Fibroblast of lung (primary cell): ENCODE measurements at regions not wholly inside any gene's neighbourhood (a gene's known extent, or its start where the extent isn't known, plus 50 kb on each side); places are given as distances from the start of the nearest gene placed in this dataset.

Experiments used
- DNase-seq, 2 donors: peaks; one replicate each; pipeline versions ENCODE4 v3.0.0 to v3.0.0-alpha.2; 2010; ENCODE audit warnings: low read depth in 2 of 2
- H2AFZ ChIP-seq: 2 replicates; pipeline ENCODE4 v1.5.1; 2012; ENCODE audit warnings: low read length, control low read depth, inconsistent platforms
- H3K27ac ChIP-seq: 2 replicates; pipeline ENCODE4 v1.5.1; 2011; ENCODE audit warnings: low read length, control low read depth; ENCODE audit not compliant: insufficient read depth
- H3K27me3 ChIP-seq: 2 replicates; pipeline ENCODE4 v1.5.1; 2011; ENCODE audit warnings: mild to moderate bottlenecking, low read length; ENCODE audit not compliant: control insufficient read depth, insufficient read depth
- H3K36me3 ChIP-seq: 2 replicates; pipeline ENCODE4 v1.5.1; 2011; ENCODE audit warnings: low read length; ENCODE audit not compliant: control insufficient read depth, insufficient read depth
- H3K4me1 ChIP-seq: 2 replicates; pipeline ENCODE4 v1.5.1; 2011; ENCODE audit warnings: low read length; ENCODE audit not compliant: control insufficient read depth, insufficient read depth; ENCODE audit errors: extremely low read depth
- H3K4me2 ChIP-seq: 2 replicates; pipeline ENCODE4 v1.5.1; 2011; ENCODE audit warnings: low read length, control low read depth; ENCODE audit not compliant: insufficient read depth; ENCODE audit errors: extremely low read depth
- H3K4me3 ChIP-seq, 4 experiments: fragments of 200-600 bp in 1 of 4; sonication (generic) in 1 of 4; replicated peaks in 1 of 4; 2 replicates each; pipeline ENCODE4 v1.5.1; 2011 to 2016; ENCODE audit warnings: low read length in 4 of 4, low read depth in 3 of 4, mild to moderate bottlenecking in 3 of 4, control low read depth in 2 of 4, inconsistent platforms in 1 of 4, mixed read lengths in 1 of 4; ENCODE audit not compliant: insufficient read depth in 1 of 4; ENCODE audit errors: control extremely low read depth in 1 of 4
- H3K79me2 ChIP-seq: 2 replicates; pipeline ENCODE4 v1.5.1; 2012; ENCODE audit warnings: mild to moderate bottlenecking, low read length, inconsistent platforms; ENCODE audit not compliant: control insufficient read depth, insufficient read depth
- H3K9ac ChIP-seq: 2 replicates; pipeline ENCODE4 v1.5.1; 2011; ENCODE audit warnings: mild to moderate bottlenecking, low read length, control low read depth; ENCODE audit not compliant: insufficient read depth
- H3K9me3 ChIP-seq: 2 replicates; pipeline ENCODE4 v1.5.1; 2012; ENCODE audit warnings: low read depth, low read length; ENCODE audit not compliant: control insufficient read depth, insufficient read depth
- H4K20me1 ChIP-seq: 2 replicates; pipeline ENCODE4 v1.5.1; 2011; ENCODE audit warnings: low read length; ENCODE audit not compliant: control insufficient read depth, insufficient read depth; ENCODE audit errors: extremely low read depth
- EZH2 ChIP-seq: IDR thresholded peaks from 2 replicates; pipeline ENCODE4 v1.5.1; 2012; ENCODE audit warnings: low read length, control low read depth, mild to moderate bottlenecking; ENCODE audit errors: missing control alignments
- TF ChIP-seq, protein P1 (sequence below), 2 donors: IDR thresholded peaks in 1 of 2; conservative IDR thresholded peaks in 1 of 2; 1 replicate in 1 of 2; 2 replicates in 1 of 2; pipeline ENCODE4 v1.5.1; 2011 to 2012; ENCODE audit warnings: low read length in 2 of 2, control low read depth in 1 of 2, inconsistent platforms in 1 of 2, low read depth in 1 of 2, mild to moderate bottlenecking in 1 of 2

DNA sequence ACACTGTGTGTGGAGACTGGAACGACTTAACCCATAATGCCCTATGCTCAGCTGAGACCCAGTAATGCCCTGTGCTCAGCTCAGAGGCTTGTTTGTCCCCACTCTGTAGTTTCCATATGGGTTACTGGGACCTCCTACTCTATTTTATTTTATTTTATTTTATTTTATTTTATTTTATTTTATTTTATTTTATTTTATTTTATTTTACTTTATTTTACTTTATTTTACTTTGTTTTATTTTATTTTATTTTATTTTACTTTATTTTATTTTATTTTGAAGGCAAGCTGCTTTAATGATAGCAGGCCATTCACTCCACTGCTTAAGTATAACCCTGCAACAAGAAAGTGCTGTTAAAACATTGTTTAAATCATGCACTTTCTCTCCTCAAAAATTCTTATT lies 603.4 kb upstream of the JAG1 start:
- no peak overlapping the region for H3K27ac ChIP-seq

DNA sequence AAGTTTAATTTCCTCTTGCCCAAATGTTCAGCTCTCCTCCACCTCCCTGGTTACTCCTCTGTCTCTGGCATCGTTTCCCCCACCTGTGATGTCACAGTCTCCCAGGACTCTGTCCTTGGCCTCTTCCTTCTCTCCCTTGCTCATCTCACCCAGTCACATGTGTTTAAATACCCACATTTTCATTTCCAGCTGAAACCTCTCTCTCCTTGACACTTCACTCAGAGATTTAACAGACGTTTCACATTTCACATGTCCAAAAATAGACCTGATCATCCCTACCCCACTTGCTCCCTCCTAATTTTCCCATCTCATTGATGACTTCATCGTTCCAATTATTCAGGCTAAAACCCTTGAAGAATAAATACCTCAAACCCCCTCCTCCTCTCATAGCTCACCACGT lies 604.1 kb upstream of the JAG1 start:
- no peaks in the 10 kb centered on the region for H3K27me3 ChIP-seq
- no peak overlapping the region for H3K27ac ChIP-seq

More for the DNA sequence above, 603.4 kb upstream of the JAG1 start:
- Histone ChIP-seq H3K4me3 (no peak overlapping the region), H3K36me3 (no peaks in the 10 kb centered on the region), H3K79me2 (no peaks in the 10 kb centered on the region), H3K9me3 (no peaks in the 10 kb centered on the region), H2AFZ (no peak overlapping the region), H3K27me3 (no peaks in the 10 kb centered on the region), H3K4me1 (no peaks in the 10 kb centered on the region), H3K4me2 (no peak overlapping the region), H3K9ac (no peak overlapping the region), H4K20me1 (no peaks in the 10 kb centered on the region)
- no peak for DNase-seq
- TF ChIP-seq, protein P1, sequence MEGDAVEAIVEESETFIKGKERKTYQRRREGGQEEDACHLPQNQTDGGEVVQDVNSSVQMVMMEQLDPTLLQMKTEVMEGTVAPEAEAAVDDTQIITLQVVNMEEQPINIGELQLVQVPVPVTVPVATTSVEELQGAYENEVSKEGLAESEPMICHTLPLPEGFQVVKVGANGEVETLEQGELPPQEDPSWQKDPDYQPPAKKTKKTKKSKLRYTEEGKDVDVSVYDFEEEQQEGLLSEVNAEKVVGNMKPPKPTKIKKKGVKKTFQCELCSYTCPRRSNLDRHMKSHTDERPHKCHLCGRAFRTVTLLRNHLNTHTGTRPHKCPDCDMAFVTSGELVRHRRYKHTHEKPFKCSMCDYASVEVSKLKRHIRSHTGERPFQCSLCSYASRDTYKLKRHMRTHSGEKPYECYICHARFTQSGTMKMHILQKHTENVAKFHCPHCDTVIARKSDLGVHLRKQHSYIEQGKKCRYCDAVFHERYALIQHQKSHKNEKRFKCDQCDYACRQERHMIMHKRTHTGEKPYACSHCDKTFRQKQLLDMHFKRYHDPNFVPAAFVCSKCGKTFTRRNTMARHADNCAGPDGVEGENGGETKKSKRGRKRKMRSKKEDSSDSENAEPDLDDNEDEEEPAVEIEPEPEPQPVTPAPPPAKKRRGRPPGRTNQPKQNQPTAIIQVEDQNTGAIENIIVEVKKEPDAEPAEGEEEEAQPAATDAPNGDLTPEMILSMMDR (conservative IDR thresholded peaks at IDR 0.05 in 1 of 2, IDR thresholded peaks at IDR 0.05 in 1 of 2; ENCODE audit: low read depth in 1 of 2, low read length in 2 of 2): no peak
- TF ChIP-seq EZH2: no peak

DNA sequence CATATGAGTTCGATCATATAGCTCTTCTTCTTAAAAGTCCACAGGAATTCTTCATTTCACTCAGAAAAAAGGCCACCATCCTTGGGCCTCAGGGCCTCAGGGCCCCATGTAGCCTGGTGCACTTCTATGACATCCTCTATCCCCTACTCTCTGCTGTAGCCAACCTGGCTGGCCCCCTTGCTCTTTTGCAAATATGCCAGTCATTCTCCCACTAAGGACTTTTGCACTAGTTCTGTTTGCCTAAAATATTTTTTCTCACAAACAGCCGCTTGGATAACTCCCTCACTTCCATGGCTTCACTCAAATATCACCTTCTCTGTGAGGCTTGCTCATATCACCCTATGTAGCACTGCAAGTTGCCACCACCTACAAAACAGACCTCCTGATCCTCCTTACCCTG lies 604.7 kb upstream of the JAG1 start:
- Histone ChIP-seq H4K20me1 (no peaks in the 10 kb centered on the region), H3K9me3 (no peaks in the 10 kb centered on the region), H3K4me3 (no peak overlapping the region), H3K27me3 (no peaks in the 10 kb centered on the region), H3K27ac (no peak overlapping the region), H2AFZ (no peak overlapping the region), H3K9ac (no peak overlapping the region), H3K79me2 (no peaks in the 10 kb centered on the region), H3K36me3 (no peaks in the 10 kb centered on the region), H3K4me2 (no peak overlapping the region), H3K4me1 (no peaks in the 10 kb centered on the region)
- TF ChIP-seq EZH2: no peak
- TF ChIP-seq, protein P1 (conservative IDR thresholded peaks at IDR 0.05 in 1 of 2, IDR thresholded peaks at IDR 0.05 in 1 of 2; ENCODE audit: low read depth in 1 of 2, low read length in 2 of 2): no peak
- no peak for DNase-seq

More for the DNA sequence above, 604.1 kb upstream of the JAG1 start:
- H3K4me1 ChIP-seq: no peaks in the 10 kb centered on the region
- no peak overlapping the region for H3K4me3 ChIP-seq
- H3K9ac ChIP-seq: no peak overlapping the region
- H3K9me3 ChIP-seq: no peaks in the 10 kb centered on the region
- no peak for TF ChIP-seq EZH2
- TF ChIP-seq, protein P1 (conservative IDR thresholded peaks at IDR 0.05 in 1 of 2, IDR thresholded peaks at IDR 0.05 in 1 of 2; ENCODE audit: low read depth in 1 of 2, low read length in 2 of 2): no peak
- no peak overlapping the region for H3K4me2 ChIP-seq
- DNase-seq: no peak
- no peak overlapping the region for H2AFZ ChIP-seq
- no peaks in the 10 kb centered on the region for H3K79me2 ChIP-seq
- H4K20me1 ChIP-seq: no peaks in the 10 kb centered on the region
- no peaks in the 10 kb centered on the region for H3K36me3 ChIP-seq
